ENCODE measurements at regions not wholly inside any gene's neighbourhood (a gene's known extent, or its start where the extent isn't known, plus 50 kb on each side); places are given as distances from the start of the nearest gene placed in this dataset.

DNA sequence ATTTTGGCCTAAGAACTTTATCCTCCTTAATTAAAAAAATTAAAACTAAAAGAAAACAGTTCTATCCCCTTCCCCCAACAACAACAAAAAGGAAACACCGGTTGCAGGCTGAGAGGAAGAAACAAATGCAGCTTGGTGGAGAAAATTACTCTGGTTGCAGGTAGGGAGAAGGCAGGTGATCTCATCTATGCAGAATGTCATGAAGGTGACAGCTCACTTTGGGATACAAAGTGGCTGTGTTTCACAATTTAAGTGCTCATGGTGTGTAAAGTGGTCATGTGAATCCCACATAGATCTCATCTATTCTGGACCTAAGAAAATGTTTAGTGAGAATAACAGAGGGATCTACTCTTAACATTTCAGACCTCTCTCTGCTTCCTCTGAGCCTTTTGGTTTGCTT lies 219.7 kb upstream of the PKP2 start:
- TF ChIP-seq, protein P1, sequence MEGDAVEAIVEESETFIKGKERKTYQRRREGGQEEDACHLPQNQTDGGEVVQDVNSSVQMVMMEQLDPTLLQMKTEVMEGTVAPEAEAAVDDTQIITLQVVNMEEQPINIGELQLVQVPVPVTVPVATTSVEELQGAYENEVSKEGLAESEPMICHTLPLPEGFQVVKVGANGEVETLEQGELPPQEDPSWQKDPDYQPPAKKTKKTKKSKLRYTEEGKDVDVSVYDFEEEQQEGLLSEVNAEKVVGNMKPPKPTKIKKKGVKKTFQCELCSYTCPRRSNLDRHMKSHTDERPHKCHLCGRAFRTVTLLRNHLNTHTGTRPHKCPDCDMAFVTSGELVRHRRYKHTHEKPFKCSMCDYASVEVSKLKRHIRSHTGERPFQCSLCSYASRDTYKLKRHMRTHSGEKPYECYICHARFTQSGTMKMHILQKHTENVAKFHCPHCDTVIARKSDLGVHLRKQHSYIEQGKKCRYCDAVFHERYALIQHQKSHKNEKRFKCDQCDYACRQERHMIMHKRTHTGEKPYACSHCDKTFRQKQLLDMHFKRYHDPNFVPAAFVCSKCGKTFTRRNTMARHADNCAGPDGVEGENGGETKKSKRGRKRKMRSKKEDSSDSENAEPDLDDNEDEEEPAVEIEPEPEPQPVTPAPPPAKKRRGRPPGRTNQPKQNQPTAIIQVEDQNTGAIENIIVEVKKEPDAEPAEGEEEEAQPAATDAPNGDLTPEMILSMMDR (IDR thresholded peaks at IDR 0.05), result no peak
- TF ChIP-seq POLR2A (IDR thresholded peaks at IDR 0.05), result no peak

Data from body of pancreas (tissue), 4 donors.